ENCODE measurements at regions not wholly inside any gene's neighbourhood (a gene's known extent, or its start where the extent isn't known, plus 50 kb on each side); places are given as distances from the start of the nearest gene placed in this dataset.

- no peak for TF ChIP-seq Cebpa-rat (IDR thresholded peaks at IDR 0.05)
- no peaks in the 10 kb centered on the region for H3K27me3 ChIP-seq
- no peaks in the 10 kb centered on the region for H3K36me3 ChIP-seq
- H3K9me3 ChIP-seq (replicated peaks in 1 of 11): no peaks in the 10 kb centered on the region
- peak overlapping the region in 6 of 11 experiments; percentile 2 to 75 (median 67); a peak in 11 of 22 replicates for H3K27ac ChIP-seq
- H3K4me1 ChIP-seq: peaks cover 20 to 42% (median 28%) of the 10 kb centered on the region in 10 experiments; a peak in 19 of 20 replicates
- no peaks in the 10 kb centered on the region for H4K20me1 ChIP-seq
- 0 out of 22 replicates have a peak overlapping the region, but pooled peaks of 1 of the 11 experiments have one; percentile 11 for H3K9ac ChIP-seq
- H3K4me3 ChIP-seq: no peak overlapping the region; a peak in 1 of 20 replicates
- peak overlapping the region; percentile 2 to 87 (median 73); a peak in 18 of 22 replicates for H3K4me2 ChIP-seq
These were observed 86.0 kb upstream of the SLC38A2 start for GRCh38 chr12:46458500-46459102.

- peak overlapping the region in 5 of 11 experiments; percentile 73 to 86 (median 78); a peak in 9 of 22 replicates for H3K4me2 ChIP-seq
- no peak overlapping the region for H3K9ac ChIP-seq
- no peaks in the 10 kb centered on the region for H4K20me1 ChIP-seq
- H3K4me3 ChIP-seq: no peak overlapping the region
- H3K27me3 ChIP-seq: no peaks in the 10 kb centered on the region
- no peaks in the 10 kb centered on the region for H3K9me3 ChIP-seq (replicated peaks in 1 of 11)
- H3K4me1 ChIP-seq: peaks cover 20 to 42% (median 28%) of the 10 kb centered on the region in 10 experiments; a peak in 19 of 20 replicates
- no peak for TF ChIP-seq Cebpa-rat (IDR thresholded peaks at IDR 0.05)
- no peaks in the 10 kb centered on the region for H3K36me3 ChIP-seq
- H3K27ac ChIP-seq: peak overlapping the region in 3 of 11 experiments; percentile 61 to 75 (median 73); a peak in 3 of 22 replicates
These were observed 85.4 kb upstream of the SLC38A2 start for GRCh38 chr12:46457958-46458357.

- no peaks in the 10 kb centered on the region for H4K20me1 ChIP-seq
- no peak for TF ChIP-seq Cebpa-rat (IDR thresholded peaks at IDR 0.05)
- no peak overlapping the region for H3K27ac ChIP-seq
- peaks cover 20 to 42% (median 28%) of the 10 kb centered on the region in 10 experiments; a peak in 19 of 20 replicates for H3K4me1 ChIP-seq
- H3K4me3 ChIP-seq: no peak overlapping the region
- no peaks in the 10 kb centered on the region for H3K36me3 ChIP-seq
- no peaks in the 10 kb centered on the region for H3K27me3 ChIP-seq
- no peaks in the 10 kb centered on the region for H3K9me3 ChIP-seq (replicated peaks in 1 of 11)
- H3K4me2 ChIP-seq: no peak overlapping the region; a peak in 1 of 22 replicates
- H3K9ac ChIP-seq: no peak overlapping the region
These were observed 84.1 kb upstream of the SLC38A2 start for GRCh38 chr12:46456356-46457334.

- Histone ChIP-seq H3K4me2 (no peak overlapping the region; a peak in 1 of 22 replicates), H3K36me3 (no peaks in the 10 kb centered on the region), H3K9me3 (replicated peaks in 1 of 11) (no peaks in the 10 kb centered on the region), H3K27me3 (no peaks in the 10 kb centered on the region), H3K9ac (no peak overlapping the region), H3K27ac (no peak overlapping the region), H4K20me1 (no peaks in the 10 kb centered on the region), H3K4me3 (no peak overlapping the region), H3K4me1 (peaks cover 20 to 39% (median 27%) of the 10 kb centered on the region in 10 experiments; a peak in 19 of 20 replicates)
- TF ChIP-seq Cebpa-rat (IDR thresholded peaks at IDR 0.05): no peak
These were observed 83.2 kb upstream of the SLC38A2 start for GRCh38 chr12:46455648-46456352.

GRCh38 chr12:46454981-46455380 lies 82.4 kb upstream of the SLC38A2 start:
- H3K36me3 ChIP-seq: no peaks in the 10 kb centered on the region
- H3K9me3 ChIP-seq (replicated peaks in 1 of 11): no peaks in the 10 kb centered on the region
- H3K27ac ChIP-seq: no peak overlapping the region
- peak overlapping the region in 1 of 11 experiments; percentile 1; a peak in 1 of 22 replicates for H3K4me2 ChIP-seq
- H4K20me1 ChIP-seq: no peaks in the 10 kb centered on the region
- H3K27me3 ChIP-seq: no peaks in the 10 kb centered on the region
- H3K4me1 ChIP-seq: peaks cover 14 to 37% (median 24%) of the 10 kb centered on the region in 10 experiments; a peak in 19 of 20 replicates
- H3K4me3 ChIP-seq: no peak overlapping the region
- no peak for TF ChIP-seq Cebpa-rat (IDR thresholded peaks at IDR 0.05)
- no peak overlapping the region for H3K9ac ChIP-seq

GRCh38 chr12:46453428-46453827 lies 80.9 kb upstream of the SLC38A2 start:
- Histone ChIP-seq H3K36me3 (no peaks in the 10 kb centered on the region), H3K9ac (no peak overlapping the region), H3K4me2 (no peak overlapping the region), H3K27ac (no peak overlapping the region), H4K20me1 (no peaks in the 10 kb centered on the region), H3K4me1 (peaks cover 0 to 25% (median 9%) of the 10 kb centered on the region in 10 experiments; a peak in 18 of 20 replicates), H3K27me3 (no peaks in the 10 kb centered on the region), H3K4me3 (no peak overlapping the region), H3K9me3 (replicated peaks in 1 of 11) (no peaks in the 10 kb centered on the region)
- no peak for TF ChIP-seq Cebpa-rat (IDR thresholded peaks at IDR 0.05)

GRCh38 chr12:46452776-46453175 lies 80.2 kb upstream of the SLC38A2 start:
- Histone ChIP-seq H3K9me3 (replicated peaks in 1 of 11) (peaks cover 0 to 5% (median 3%) of the 10 kb centered on the region in 11 experiments; a peak in 4 of 22 replicates), H3K9ac (no peak overlapping the region), H3K4me2 (no peak overlapping the region), H3K27me3 (no peaks in the 10 kb centered on the region), H3K4me1 (peaks cover 0 to 19% (median 6%) of the 10 kb centered on the region in 10 experiments; a peak in 12 of 20 replicates), H3K27ac (no peak overlapping the region), H3K36me3 (no peaks in the 10 kb centered on the region), H4K20me1 (no peaks in the 10 kb centered on the region), H3K4me3 (no peak overlapping the region)
- no peak for TF ChIP-seq Cebpa-rat (IDR thresholded peaks at IDR 0.05)

- peaks cover 0 to 7% (median 5%) of the 10 kb centered on the region in 11 experiments; a peak in 4 of 22 replicates for H3K9me3 ChIP-seq (replicated peaks in 1 of 11)
- no peaks in the 10 kb centered on the region for H3K36me3 ChIP-seq
- no peak for TF ChIP-seq Cebpa-rat (IDR thresholded peaks at IDR 0.05)
- H3K27me3 ChIP-seq: no peaks in the 10 kb centered on the region
- no peak overlapping the region for H3K4me3 ChIP-seq
- no peaks in the 10 kb centered on the region for H4K20me1 ChIP-seq
- no peak overlapping the region for H3K9ac ChIP-seq
- no peak overlapping the region for H3K27ac ChIP-seq
- peaks cover 0 to 17% (median 6%) of the 10 kb centered on the region in 10 experiments; a peak in 11 of 20 replicates for H3K4me1 ChIP-seq
- H3K4me2 ChIP-seq: no peak overlapping the region
These were observed 79.6 kb upstream of the SLC38A2 start for GRCh38 chr12:46452061-46452615.
